ENCODE measurements at regions not wholly inside any gene's neighbourhood (a gene's known extent, or its start where the extent isn't known, plus 50 kb on each side); places are given as distances from the start of the nearest gene placed in this dataset.

GRCh38 chr12:5236022-5236640 lies 192.5 kb downstream of the KCNA5 start:
- ATAC-seq (ENCODE audit: insufficient number of reproducible peaks, low FRiP score, low read depth) (no peak), DNase-seq (ENCODE audit: low spot score) (no peak)
- Histone ChIP-seq H3K9me3 (no peaks in the 10 kb centered on the region), H3K27me3 (replicated peaks; ENCODE audit: insufficient read depth) (no peaks in the 10 kb centered on the region), H3K27ac (no peak overlapping the region), H3K4me3 (no peak overlapping the region), H3K36me3 (no peaks in the 10 kb centered on the region), H3K4me1 (ENCODE audit: control insufficient read depth in 1 of 2, low read depth in 2 of 2) (no peaks in the 10 kb centered on the region)
- TF ChIP-seq CTCF (IDR thresholded peaks at IDR 0.05) = no peak

- Histone ChIP-seq H3K4me3 (no peak overlapping the region), H3K9me3 (no peaks in the 10 kb centered on the region), H3K36me3 (no peaks in the 10 kb centered on the region), H3K27me3 (replicated peaks; ENCODE audit: insufficient read depth) (no peaks in the 10 kb centered on the region), H3K27ac (no peak overlapping the region), H3K4me1 (ENCODE audit: control insufficient read depth in 1 of 2, low read depth in 2 of 2) (no peaks in the 10 kb centered on the region)
- DNase-seq (ENCODE audit: low spot score) = no peak
- no peak for ATAC-seq (ENCODE audit: insufficient number of reproducible peaks, low FRiP score, low read depth)
- no peak for TF ChIP-seq CTCF (IDR thresholded peaks at IDR 0.05)
Observed at GRCh38 chr12:5242440-5242839, 189.5 kb upstream of the NTF3 start.

- no peak overlapping the region for H3K27ac ChIP-seq
- DNase-seq (ENCODE audit: low spot score) (no peak), ATAC-seq (ENCODE audit: insufficient number of reproducible peaks, low FRiP score, low read depth) (no peak)
- no peaks in the 10 kb centered on the region for H3K36me3 ChIP-seq
- H3K4me3 ChIP-seq = no peak overlapping the region
- H3K27me3 ChIP-seq (replicated peaks; ENCODE audit: insufficient read depth) = no peaks in the 10 kb centered on the region
- H3K9me3 ChIP-seq = no peaks in the 10 kb centered on the region
- no peak for TF ChIP-seq CTCF (IDR thresholded peaks at IDR 0.05)
- no peaks in the 10 kb centered on the region for H3K4me1 ChIP-seq (ENCODE audit: control insufficient read depth in 1 of 2, low read depth in 2 of 2)
Observed at GRCh38 chr12:5243014-5243413, 188.9 kb upstream of the NTF3 start.

- ATAC-seq (ENCODE audit: insufficient number of reproducible peaks, low FRiP score, low read depth) = no peak
- no peak for TF ChIP-seq CTCF (IDR thresholded peaks at IDR 0.05)
Observed at GRCh38 chr12:5244513-5244972, 187.4 kb upstream of the NTF3 start.

GRCh38 chr12:5246196-5246595 lies 185.7 kb upstream of the NTF3 start:
- no peaks in the 10 kb centered on the region for H3K27me3 ChIP-seq (replicated peaks; ENCODE audit: insufficient read depth)
- TF ChIP-seq CTCF (IDR thresholded peaks at IDR 0.05) = no peak
- H3K4me1 ChIP-seq (ENCODE audit: control insufficient read depth in 1 of 2, low read depth in 2 of 2) = no peaks in the 10 kb centered on the region
- no peak overlapping the region for H3K27ac ChIP-seq
- no peak overlapping the region for H3K4me3 ChIP-seq
- H3K36me3 ChIP-seq = no peaks in the 10 kb centered on the region
- ATAC-seq (ENCODE audit: insufficient number of reproducible peaks, low FRiP score, low read depth) = no peak
- DNase-seq (ENCODE audit: low spot score) = no peak
- no peaks in the 10 kb centered on the region for H3K9me3 ChIP-seq

More at GRCh38 chr12:5244513-5244972, 187.4 kb upstream of the NTF3 start:
- H3K4me1 ChIP-seq (ENCODE audit: control insufficient read depth in 1 of 2, low read depth in 2 of 2) = no peaks in the 10 kb centered on the region
- no peak overlapping the region for H3K27ac ChIP-seq
- no peaks in the 10 kb centered on the region for H3K36me3 ChIP-seq
- no peaks in the 10 kb centered on the region for H3K27me3 ChIP-seq (replicated peaks; ENCODE audit: insufficient read depth)
- no peak overlapping the region for H3K4me3 ChIP-seq
- H3K9me3 ChIP-seq = no peaks in the 10 kb centered on the region
- DNase-seq (ENCODE audit: low spot score) = no peak

Measured in thoracic aorta (tissue), 2 donors.